Left lung (tissue), 4 donors: ENCODE measurements at regions not wholly inside any gene's neighbourhood (a gene's known extent, or its start where the extent isn't known, plus 50 kb on each side); places are given as distances from the start of the nearest gene placed in this dataset.

Experiments used
- ATAC-seq: fragments of 200-7000 bp; cut with Tn5 transposase; one replicate; pipeline ENCODE4 v1.9.1; 2020; ENCODE audit warnings: moderate library complexity
- DNase-seq, 4 donors: peaks; one replicate each; pipeline ENCODE4 v3.0.0-alpha.2; 2013 to 2020
- H3K27ac ChIP-seq, 2 donors: fragments of 200-600 bp; sonication (generic) in 1 of 2; one replicate each; pipeline versions ENCODE4 v1.5.0 to v1.8.0; 2020 to 2021
- H3K27me3 ChIP-seq, 2 donors: fragments of 200-600 bp; sonication (generic) in 1 of 2; one replicate each; pipeline versions ENCODE4 v1.5.0 to v1.8.0; 2020 to 2021
- H3K36me3 ChIP-seq, 2 donors: fragments of 200-600 bp; sonication (generic) in 1 of 2; one replicate each; pipeline versions ENCODE4 v1.5.0 to v1.8.0; 2020 to 2021
- H3K4me1 ChIP-seq, 2 donors: fragments of 200-600 bp; one replicate each; pipeline ENCODE4 v1.8.0; 2021
- H3K4me3 ChIP-seq, 2 donors: fragments of 200-600 bp; sonication (generic) in 1 of 2; one replicate each; pipeline versions ENCODE4 v1.5.0 to v1.8.0; 2020 to 2021; ENCODE audit warnings: mild to moderate bottlenecking in 1 of 2
- H3K9me3 ChIP-seq, 2 donors: fragments of 200-600 bp; sonication (generic) in 1 of 2; one replicate each; pipeline versions ENCODE4 v1.5.0 to v1.8.0; 2020 to 2021
- CTCF ChIP-seq, 2 donors: fragments of 200-600 bp; sonication (generic) in 1 of 2; IDR thresholded peaks; one replicate each; pipeline versions ENCODE4 v1.5.0 to v1.8.0; 2021; ENCODE audit warnings: antibody characterized with exemption in 2 of 2
- intact Hi-C, 2 donors: fragments of 100-400 bp; cut with DNase I; formaldehyde crosslinking; loops; one replicate each; pipeline versions ENCODE4 v1.11.2 to v1.14.2; 2022
- donor health status: DM: no; HTN: yes; CAD: no.
- donor health status: DM: no; HTN: no; CAD: no.

- Histone ChIP-seq H3K36me3 (no peaks in the 10 kb centered on the region), H3K27me3 (no peaks in the 10 kb centered on the region), H3K27ac (no peak overlapping the region), H3K9me3 (peaks cover 0 to 10% of the 10 kb centered on the region in 2 donors), H3K4me3 (no peak overlapping the region), H3K4me1 (no peaks in the 10 kb centered on the region)
- ATAC-seq: no peak
- DNase-seq: no peak
- intact Hi-C loops: no loop called here
- TF ChIP-seq CTCF (IDR thresholded peaks at IDR 0.05): no peak
Observed at GRCh38 chr4:153950100-153950979, 161.5 kb upstream of the SFRP2 start.

- intact Hi-C loops: no loop called here
- H3K4me3 ChIP-seq: no peak overlapping the region
- no peaks in the 10 kb centered on the region for H3K36me3 ChIP-seq
- no peak for TF ChIP-seq CTCF (IDR thresholded peaks at IDR 0.05)
- no peak for ATAC-seq
- H3K4me1 ChIP-seq: no peaks in the 10 kb centered on the region
- DNase-seq: no peak
- H3K27ac ChIP-seq: no peak overlapping the region
- no peaks in the 10 kb centered on the region for H3K27me3 ChIP-seq
- H3K9me3 ChIP-seq: peaks cover 0 to 12% of the 10 kb centered on the region in 2 donors
Observed at GRCh38 chr4:153948041-153948440, 159.2 kb upstream of the SFRP2 start.

GRCh38 chr4:153947124-153947523, 158.2 kb upstream of the SFRP2 start:
- DNase-seq (no peak), ATAC-seq (peak; percentile 38)
- H3K27ac ChIP-seq: no peak overlapping the region
- no peak overlapping the region for H3K4me3 ChIP-seq
- intact Hi-C loops: no loop called here
- H3K9me3 ChIP-seq: peaks cover 0 to 12% of the 10 kb centered on the region in 2 donors
- TF ChIP-seq CTCF (IDR thresholded peaks at IDR 0.05): no peak
- no peaks in the 10 kb centered on the region for H3K4me1 ChIP-seq
- no peaks in the 10 kb centered on the region for H3K36me3 ChIP-seq
- H3K27me3 ChIP-seq: no peaks in the 10 kb centered on the region

GRCh38 chr4:153945704-153946103, 156.8 kb upstream of the SFRP2 start:
- Histone ChIP-seq H3K4me3 (no peak overlapping the region), H3K4me1 (no peaks in the 10 kb centered on the region), H3K9me3 (peaks cover 0 to 12% of the 10 kb centered on the region in 2 donors), H3K27me3 (no peaks in the 10 kb centered on the region), H3K36me3 (no peaks in the 10 kb centered on the region), H3K27ac (no peak overlapping the region)
- TF ChIP-seq CTCF (IDR thresholded peaks at IDR 0.05): no peak
- no peak for DNase-seq
- intact Hi-C loops: no loop called here
- no peak for ATAC-seq

- no peak overlapping the region for H3K27ac ChIP-seq
- no peaks in the 10 kb centered on the region for H3K4me1 ChIP-seq
- H3K4me3 ChIP-seq: no peak overlapping the region
- no peaks in the 10 kb centered on the region for H3K36me3 ChIP-seq
- DNase-seq (no peak), ATAC-seq (no peak)
- no peaks in the 10 kb centered on the region for H3K27me3 ChIP-seq
- peaks cover 0 to 12% of the 10 kb centered on the region in 2 donors for H3K9me3 ChIP-seq
- TF ChIP-seq CTCF (IDR thresholded peaks at IDR 0.05): no peak
- intact Hi-C loops: no loop called here
Observed at GRCh38 chr4:153943738-153944415, 155.0 kb upstream of the SFRP2 start.
